ENCODE measurements at regions not wholly inside any gene's neighbourhood (a gene's known extent, or its start where the extent isn't known, plus 50 kb on each side); places are given as distances from the start of the nearest gene placed in this dataset.

DNA sequence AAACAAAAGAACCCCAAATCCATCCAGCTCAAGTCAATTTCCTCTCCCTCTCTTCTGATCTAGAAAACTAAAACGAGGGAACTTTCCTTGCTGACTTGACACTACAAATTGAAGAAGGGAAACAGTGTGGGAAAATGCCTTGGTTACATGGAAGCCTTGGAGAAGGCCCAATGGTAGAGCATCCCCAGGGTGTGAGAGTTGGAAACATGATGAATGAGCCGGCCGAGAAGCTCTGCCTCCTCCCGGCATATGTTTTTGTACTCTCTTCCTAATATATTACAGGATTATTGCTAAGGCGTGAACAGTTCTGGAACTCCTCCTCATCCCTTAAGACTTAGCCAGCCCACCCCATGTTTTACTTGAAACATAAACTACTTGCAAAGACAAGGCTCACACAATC is 618.2 kb upstream of the MGMT start:
- Histone ChIP-seq H3F3A (ENCODE audit: low read length, unreplicated experiment) (no peaks in the 10 kb centered on the region), H3K27ac (ENCODE audit: low read length) (no peak overlapping the region), H3K79me2 (ENCODE audit: low read length) (no peaks in the 10 kb centered on the region), H4K20me1 (ENCODE audit: low read length) (no peaks in the 10 kb centered on the region), H2AFZ (ENCODE audit: low read length) (no peak overlapping the region), H3K4me1 (ENCODE audit: insufficient read depth, low read length) (no peaks in the 10 kb centered on the region), H3K36me3 (ENCODE audit: low read depth, low read length) (no peaks in the 10 kb centered on the region), H3K27me3 (ENCODE audit: low read length) (no peaks in the 10 kb centered on the region), H3K9me3 (ENCODE audit: low read length) (no peaks in the 10 kb centered on the region), H3K4me2 (ENCODE audit: low read length) (no peak overlapping the region), H3K9me2 (replicated peaks; ENCODE audit: low read length) (no peaks in the 10 kb centered on the region), H3K9ac (ENCODE audit: low read length) (no peak overlapping the region), H3K4me3 (ENCODE audit: low read length) (no peak overlapping the region)
- ATAC-seq (no peak), DNase-seq (no peak)
- TF ChIP-seq EZH2phosphoT487 (IDR thresholded peaks at IDR 0.05; ENCODE audit: borderline replicate concordance, low read length): no peak
- TF ChIP-seq, protein P1, sequence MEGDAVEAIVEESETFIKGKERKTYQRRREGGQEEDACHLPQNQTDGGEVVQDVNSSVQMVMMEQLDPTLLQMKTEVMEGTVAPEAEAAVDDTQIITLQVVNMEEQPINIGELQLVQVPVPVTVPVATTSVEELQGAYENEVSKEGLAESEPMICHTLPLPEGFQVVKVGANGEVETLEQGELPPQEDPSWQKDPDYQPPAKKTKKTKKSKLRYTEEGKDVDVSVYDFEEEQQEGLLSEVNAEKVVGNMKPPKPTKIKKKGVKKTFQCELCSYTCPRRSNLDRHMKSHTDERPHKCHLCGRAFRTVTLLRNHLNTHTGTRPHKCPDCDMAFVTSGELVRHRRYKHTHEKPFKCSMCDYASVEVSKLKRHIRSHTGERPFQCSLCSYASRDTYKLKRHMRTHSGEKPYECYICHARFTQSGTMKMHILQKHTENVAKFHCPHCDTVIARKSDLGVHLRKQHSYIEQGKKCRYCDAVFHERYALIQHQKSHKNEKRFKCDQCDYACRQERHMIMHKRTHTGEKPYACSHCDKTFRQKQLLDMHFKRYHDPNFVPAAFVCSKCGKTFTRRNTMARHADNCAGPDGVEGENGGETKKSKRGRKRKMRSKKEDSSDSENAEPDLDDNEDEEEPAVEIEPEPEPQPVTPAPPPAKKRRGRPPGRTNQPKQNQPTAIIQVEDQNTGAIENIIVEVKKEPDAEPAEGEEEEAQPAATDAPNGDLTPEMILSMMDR (conservative IDR thresholded peaks at IDR 0.05; ENCODE audit: low read depth, low read length): no peak
- TF ChIP-seq EZH2 (IDR thresholded peaks at IDR 0.05; ENCODE audit: low read length, unreplicated experiment): no peak
- CTCF ChIA-PET: no interaction called here
- BruUV-seq (replicated peaks): no TSS peak
- POLR2A ChIA-PET (ENCODE audit: unreplicated experiment): no interaction called here
- intact Hi-C loops (cut with micrococcal nuclease): no loop called here

DNA sequence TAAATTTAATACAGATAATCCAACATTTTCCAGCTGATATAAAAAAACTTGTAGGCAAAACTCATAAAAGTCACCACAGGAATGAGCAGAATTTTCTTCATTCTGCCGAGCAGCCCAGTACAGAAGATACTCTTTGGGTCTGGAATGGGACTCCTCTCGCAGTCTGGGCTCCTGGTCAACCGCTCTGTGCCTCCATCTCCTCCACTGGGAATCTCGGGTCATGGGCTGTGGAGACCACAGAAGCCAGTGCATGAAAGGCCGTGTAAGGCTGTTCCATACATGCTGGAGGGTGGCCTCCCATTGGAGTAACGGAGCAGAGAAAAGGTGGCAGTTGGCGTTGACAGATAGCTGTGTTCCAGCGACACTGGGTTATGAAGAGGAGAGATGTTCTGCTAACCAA is 616.4 kb upstream of the MGMT start:
- H3K27ac ChIP-seq (ENCODE audit: low read length): no peak overlapping the region
- no peaks in the 10 kb centered on the region for H3K27me3 ChIP-seq (ENCODE audit: low read length)
- POLR2A ChIA-PET (ENCODE audit: unreplicated experiment): no interaction called here
- no peaks in the 10 kb centered on the region for H4K20me1 ChIP-seq (ENCODE audit: low read length)
- no peaks in the 10 kb centered on the region for H3K36me3 ChIP-seq (ENCODE audit: low read depth, low read length)
- CTCF ChIA-PET: no interaction called here
- ATAC-seq (no peak), DNase-seq (no peak)
- no peaks in the 10 kb centered on the region for H3K9me2 ChIP-seq (replicated peaks; ENCODE audit: low read length)
- intact Hi-C loops (cut with micrococcal nuclease): no loop called here
- H3F3A ChIP-seq (ENCODE audit: low read length, unreplicated experiment): no peaks in the 10 kb centered on the region
- no peak overlapping the region for H3K9ac ChIP-seq (ENCODE audit: low read length)
- H3K79me2 ChIP-seq (ENCODE audit: low read length): no peaks in the 10 kb centered on the region
- no peaks in the 10 kb centered on the region for H3K4me1 ChIP-seq (ENCODE audit: insufficient read depth, low read length)
- no peak overlapping the region for H3K4me3 ChIP-seq (ENCODE audit: low read length)
- no peak overlapping the region for H2AFZ ChIP-seq (ENCODE audit: low read length)
- H3K4me2 ChIP-seq (ENCODE audit: low read length): no peak overlapping the region
- no TSS peak for BruUV-seq (replicated peaks)
- no peaks in the 10 kb centered on the region for H3K9me3 ChIP-seq (ENCODE audit: low read length)
- no peak for TF ChIP-seq EZH2phosphoT487 (IDR thresholded peaks at IDR 0.05; ENCODE audit: borderline replicate concordance, low read length)
- TF ChIP-seq, protein P1 (conservative IDR thresholded peaks at IDR 0.05; ENCODE audit: low read depth, low read length): no peak

DNA sequence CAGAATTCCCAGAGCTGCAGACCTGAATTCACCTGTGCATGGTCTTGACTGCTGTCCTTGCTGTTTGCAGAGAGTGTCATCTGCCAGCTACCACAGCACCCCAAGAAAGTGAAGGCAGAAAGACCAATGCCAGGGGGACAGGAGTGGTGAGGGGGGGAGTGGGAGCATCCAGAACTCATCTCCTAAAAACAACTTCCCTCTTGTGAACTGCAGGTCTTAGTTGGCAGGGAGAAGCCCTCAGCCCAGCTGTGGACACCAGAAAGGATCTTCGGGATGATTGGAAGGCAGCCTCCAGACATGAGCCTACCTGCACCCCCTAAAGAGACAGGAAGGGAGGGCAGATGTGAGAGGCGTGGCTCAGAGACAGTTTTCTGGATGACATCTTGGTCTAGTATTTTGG is 615.8 kb upstream of the MGMT start:
- Histone ChIP-seq H3K79me2 (ENCODE audit: low read length) (no peaks in the 10 kb centered on the region), H3K4me3 (ENCODE audit: low read length) (no peak overlapping the region), H3K9ac (ENCODE audit: low read length) (no peak overlapping the region), H3K9me3 (ENCODE audit: low read length) (no peaks in the 10 kb centered on the region), H3K9me2 (replicated peaks; ENCODE audit: low read length) (no peaks in the 10 kb centered on the region), H3K4me1 (ENCODE audit: insufficient read depth, low read length) (no peaks in the 10 kb centered on the region), H3K36me3 (ENCODE audit: low read depth, low read length) (no peaks in the 10 kb centered on the region), H3K4me2 (ENCODE audit: low read length) (no peak overlapping the region), H3K27me3 (ENCODE audit: low read length) (no peaks in the 10 kb centered on the region), H4K20me1 (ENCODE audit: low read length) (no peaks in the 10 kb centered on the region), H2AFZ (ENCODE audit: low read length) (no peak overlapping the region), H3F3A (ENCODE audit: low read length, unreplicated experiment) (no peaks in the 10 kb centered on the region), H3K27ac (ENCODE audit: low read length) (no peak overlapping the region)
- CTCF ChIA-PET: no interaction called here
- ATAC-seq: no peak
- intact Hi-C loops (cut with micrococcal nuclease): no loop called here
- TF ChIP-seq, protein P1 (conservative IDR thresholded peaks at IDR 0.05; ENCODE audit: low read depth, low read length): no peak
- no peak for TF ChIP-seq EZH2 (IDR thresholded peaks at IDR 0.05; ENCODE audit: low read length, unreplicated experiment)
- no peak for TF ChIP-seq EZH2phosphoT487 (IDR thresholded peaks at IDR 0.05; ENCODE audit: borderline replicate concordance, low read length)
- BruUV-seq (replicated peaks): no TSS peak
- POLR2A ChIA-PET (ENCODE audit: unreplicated experiment): no interaction called here
- no peak for DNase-seq

Measured in PC-3 (cell line).